ENCODE measurements at regions not wholly inside any gene's neighbourhood (a gene's known extent, or its start where the extent isn't known, plus 50 kb on each side); places are given as distances from the start of the nearest gene placed in this dataset.
"Not testable (repeated sequence)": the region's sequence is repeated elsewhere in the genome, so short reads cannot be mapped to it uniquely, and the experiment has no call there.

DNA sequence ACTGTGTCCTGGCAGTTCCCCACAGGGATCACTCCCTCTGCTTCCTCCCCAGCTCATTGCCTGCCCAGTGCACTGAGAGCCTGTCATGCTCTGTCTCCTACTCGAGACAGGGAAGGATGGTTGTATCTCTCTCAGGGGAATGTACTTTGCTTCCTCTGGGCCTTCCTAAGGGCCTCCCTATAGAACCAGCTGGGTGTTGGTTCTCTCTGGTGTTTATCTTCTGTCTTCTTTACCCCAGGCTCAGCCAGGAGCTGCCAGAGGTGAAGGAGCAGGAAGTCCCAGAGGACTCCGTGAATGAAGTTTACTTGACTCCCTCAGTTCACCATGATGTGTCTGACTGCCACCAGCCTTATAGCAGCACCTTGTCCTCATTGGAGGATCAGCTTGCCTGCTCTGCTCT lies 330.3 kb upstream of the COX7C start:
- TF ChIP-seq ZKSCAN8 (CRISPR knock-in tag; IDR thresholded peaks at IDR 0.05; ENCODE audit: borderline replicate concordance); PRPF4 (IDR thresholded peaks at IDR 0.05; ENCODE audit: low read depth, low read length, poor library complexity, severe bottlenecking); POLR2A (IDR thresholded peaks at IDR 0.05; ENCODE audit: insufficient read depth in 1 of 2, low read depth in 2 of 2, low read length in 2 of 2): not testable (repeated sequence)
- TF ChIP-seq, protein P1, sequence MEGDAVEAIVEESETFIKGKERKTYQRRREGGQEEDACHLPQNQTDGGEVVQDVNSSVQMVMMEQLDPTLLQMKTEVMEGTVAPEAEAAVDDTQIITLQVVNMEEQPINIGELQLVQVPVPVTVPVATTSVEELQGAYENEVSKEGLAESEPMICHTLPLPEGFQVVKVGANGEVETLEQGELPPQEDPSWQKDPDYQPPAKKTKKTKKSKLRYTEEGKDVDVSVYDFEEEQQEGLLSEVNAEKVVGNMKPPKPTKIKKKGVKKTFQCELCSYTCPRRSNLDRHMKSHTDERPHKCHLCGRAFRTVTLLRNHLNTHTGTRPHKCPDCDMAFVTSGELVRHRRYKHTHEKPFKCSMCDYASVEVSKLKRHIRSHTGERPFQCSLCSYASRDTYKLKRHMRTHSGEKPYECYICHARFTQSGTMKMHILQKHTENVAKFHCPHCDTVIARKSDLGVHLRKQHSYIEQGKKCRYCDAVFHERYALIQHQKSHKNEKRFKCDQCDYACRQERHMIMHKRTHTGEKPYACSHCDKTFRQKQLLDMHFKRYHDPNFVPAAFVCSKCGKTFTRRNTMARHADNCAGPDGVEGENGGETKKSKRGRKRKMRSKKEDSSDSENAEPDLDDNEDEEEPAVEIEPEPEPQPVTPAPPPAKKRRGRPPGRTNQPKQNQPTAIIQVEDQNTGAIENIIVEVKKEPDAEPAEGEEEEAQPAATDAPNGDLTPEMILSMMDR (CRISPR knock-in tag; IDR thresholded peaks at IDR 0.05): not testable (repeated sequence)
- TF ChIP-seq, protein P2, sequence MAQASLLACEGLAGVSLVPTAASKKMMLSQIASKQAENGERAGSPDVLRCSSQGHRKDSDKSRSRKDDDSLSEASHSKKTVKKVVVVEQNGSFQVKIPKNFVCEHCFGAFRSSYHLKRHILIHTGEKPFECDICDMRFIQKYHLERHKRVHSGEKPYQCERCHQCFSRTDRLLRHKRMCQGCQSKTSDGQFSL (CRISPR knock-in tag; IDR thresholded peaks at IDR 0.05): not testable (repeated sequence)
- TF ChIP-seq, protein P3, sequence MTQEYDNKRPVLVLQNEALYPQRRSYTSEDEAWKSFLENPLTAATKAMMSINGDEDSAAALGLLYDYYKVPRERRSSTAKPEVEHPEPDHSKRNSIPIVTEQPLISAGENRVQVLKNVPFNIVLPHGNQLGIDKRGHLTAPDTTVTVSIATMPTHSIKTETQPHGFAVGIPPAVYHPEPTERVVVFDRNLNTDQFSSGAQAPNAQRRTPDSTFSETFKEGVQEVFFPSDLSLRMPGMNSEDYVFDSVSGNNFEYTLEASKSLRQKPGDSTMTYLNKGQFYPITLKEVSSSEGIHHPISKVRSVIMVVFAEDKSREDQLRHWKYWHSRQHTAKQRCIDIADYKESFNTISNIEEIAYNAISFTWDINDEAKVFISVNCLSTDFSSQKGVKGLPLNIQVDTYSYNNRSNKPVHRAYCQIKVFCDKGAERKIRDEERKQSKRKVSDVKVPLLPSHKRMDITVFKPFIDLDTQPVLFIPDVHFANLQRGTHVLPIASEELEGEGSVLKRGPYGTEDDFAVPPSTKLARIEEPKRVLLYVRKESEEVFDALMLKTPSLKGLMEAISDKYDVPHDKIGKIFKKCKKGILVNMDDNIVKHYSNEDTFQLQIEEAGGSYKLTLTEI (CRISPR knock-in tag; conservative IDR thresholded peaks at IDR 0.05): not testable (repeated sequence)
- TF ChIP-seq, protein P4, sequence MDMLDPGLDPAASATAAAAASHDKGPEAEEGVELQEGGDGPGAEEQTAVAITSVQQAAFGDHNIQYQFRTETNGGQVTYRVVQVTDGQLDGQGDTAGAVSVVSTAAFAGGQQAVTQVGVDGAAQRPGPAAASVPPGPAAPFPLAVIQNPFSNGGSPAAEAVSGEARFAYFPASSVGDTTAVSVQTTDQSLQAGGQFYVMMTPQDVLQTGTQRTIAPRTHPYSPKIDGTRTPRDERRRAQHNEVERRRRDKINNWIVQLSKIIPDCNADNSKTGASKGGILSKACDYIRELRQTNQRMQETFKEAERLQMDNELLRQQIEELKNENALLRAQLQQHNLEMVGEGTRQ (IDR thresholded peaks at IDR 0.05; ENCODE audit: low read depth, low read length): not testable (repeated sequence)
- TF ChIP-seq, protein P4 (CRISPR knock-in tag; IDR thresholded peaks at IDR 0.05; ENCODE audit: borderline replicate concordance): not testable (repeated sequence)

Data from HepG2 (cell line).